Activated T-cell treated with anti-CD3 and anti-CD28 coated beads, Interleukin-2, amount 50 U/mL, for 24 hours (primary cell): ENCODE measurements at regions not wholly inside any gene's neighbourhood (a gene's known extent, or its start where the extent isn't known, plus 50 kb on each side); places are given as distances from the start of the nearest gene placed in this dataset.

Experiments
- DNase-seq: peaks from one replicate; pipeline ENCODE4 v3.0.0-alpha.2; 2020
- H3K27ac Mint-ChIP-seq: 2 replicates; pipeline ENCODE4 v1.8.0; 2020; ENCODE audit warnings: mild to moderate bottlenecking, mixed read lengths
- H3K27me3 Mint-ChIP-seq: 2 replicates; pipeline ENCODE4 v1.8.0; 2020; ENCODE audit warnings: mixed read lengths
- H3K36me3 Mint-ChIP-seq: 2 replicates; pipeline ENCODE4 v1.8.0; 2020; ENCODE audit warnings: low read depth, mixed read lengths
- H3K4me1 Mint-ChIP-seq: 2 replicates; pipeline ENCODE4 v1.8.0; 2020; ENCODE audit warnings: low read depth, mixed read lengths
- H3K4me3 Mint-ChIP-seq: 2 replicates; pipeline ENCODE4 v1.8.0; 2020; ENCODE audit warnings: mild to moderate bottlenecking, moderate library complexity, mixed read lengths
- H3K9me3 Mint-ChIP-seq: 2 replicates; pipeline ENCODE4 v1.8.0; 2020; ENCODE audit warnings: mixed read lengths

- Mint-ChIP-seq H3K4me3 (no peak overlapping the region), H3K27me3 (no peaks in the 10 kb centered on the region), H3K27ac (no peak overlapping the region), H3K36me3 (no peaks in the 10 kb centered on the region), H3K9me3 (no peaks in the 10 kb centered on the region), H3K4me1 (no peaks in the 10 kb centered on the region)
- DNase-seq, result no peak
These were observed 193.9 kb downstream of the MED10 start for GRCh38 chr5:6184481-6184880.

GRCh38 chr5:6183391-6184390 lies 194.7 kb downstream of the MED10 start:
- DNase-seq, result no peak
- Mint-ChIP-seq H3K4me1 (no peaks in the 10 kb centered on the region), H3K36me3 (no peaks in the 10 kb centered on the region), H3K4me3 (no peak overlapping the region), H3K27ac (no peak overlapping the region), H3K9me3 (no peaks in the 10 kb centered on the region), H3K27me3 (no peaks in the 10 kb centered on the region)

GRCh38 chr5:6182271-6182815 lies 196.0 kb downstream of the MED10 start:
- no peak overlapping the region for H3K4me3 Mint-ChIP-seq
- no peaks in the 10 kb centered on the region for H3K27me3 Mint-ChIP-seq
- no peak for DNase-seq
- H3K27ac Mint-ChIP-seq, result no peak overlapping the region
- H3K4me1 Mint-ChIP-seq, result no peaks in the 10 kb centered on the region
- no peaks in the 10 kb centered on the region for H3K9me3 Mint-ChIP-seq
- no peaks in the 10 kb centered on the region for H3K36me3 Mint-ChIP-seq

GRCh38 chr5:6181871-6182270 lies 196.5 kb downstream of the MED10 start:
- Mint-ChIP-seq H3K4me1 (no peaks in the 10 kb centered on the region), H3K9me3 (no peaks in the 10 kb centered on the region), H3K27me3 (no peaks in the 10 kb centered on the region), H3K4me3 (no peak overlapping the region), H3K27ac (no peak overlapping the region), H3K36me3 (no peaks in the 10 kb centered on the region)
- DNase-seq, result no peak

- no peaks in the 10 kb centered on the region for H3K36me3 Mint-ChIP-seq
- no peaks in the 10 kb centered on the region for H3K9me3 Mint-ChIP-seq
- H3K4me3 Mint-ChIP-seq, result no peak overlapping the region
- no peaks in the 10 kb centered on the region for H3K27me3 Mint-ChIP-seq
- no peak overlapping the region for H3K27ac Mint-ChIP-seq
- no peak for DNase-seq
- no peaks in the 10 kb centered on the region for H3K4me1 Mint-ChIP-seq
These were observed 197.1 kb downstream of the MED10 start for GRCh38 chr5:6181147-6181729.

GRCh38 chr5:6180231-6180872 lies 198.0 kb downstream of the MED10 start:
- Mint-ChIP-seq H3K27ac (no peak overlapping the region), H3K4me3 (no peak overlapping the region)
- no peak for DNase-seq

GRCh38 chr5:6178846-6179532 lies 199.4 kb downstream of the MED10 start:
- no peak overlapping the region for H3K4me3 Mint-ChIP-seq

More at GRCh38 chr5:6180231-6180872, 198.0 kb downstream of the MED10 start:
- no peaks in the 10 kb centered on the region for H3K36me3 Mint-ChIP-seq
- H3K4me1 Mint-ChIP-seq, result no peaks in the 10 kb centered on the region
- H3K9me3 Mint-ChIP-seq, result no peaks in the 10 kb centered on the region
- H3K27me3 Mint-ChIP-seq, result no peaks in the 10 kb centered on the region

GRCh38 chr5:6177926-6178325 lies 200.4 kb downstream of the MED10 start:
- Mint-ChIP-seq H3K4me1 (no peaks in the 10 kb centered on the region), H3K27me3 (no peaks in the 10 kb centered on the region), H3K36me3 (no peaks in the 10 kb centered on the region), H3K4me3 (no peak overlapping the region), H3K9me3 (peaks cover 1% of the 10 kb centered on the region), H3K27ac (no peak overlapping the region)
- no peak for DNase-seq

More at GRCh38 chr5:6178846-6179532, 199.4 kb downstream of the MED10 start:
- DNase-seq, result no peak
- Mint-ChIP-seq H3K9me3 (no peaks in the 10 kb centered on the region), H3K36me3 (no peaks in the 10 kb centered on the region), H3K27ac (no peak overlapping the region), H3K27me3 (no peaks in the 10 kb centered on the region), H3K4me1 (no peaks in the 10 kb centered on the region)

- DNase-seq, result no peak
- Mint-ChIP-seq H3K4me3 (no peak overlapping the region), H3K27me3 (no peaks in the 10 kb centered on the region), H3K9me3 (peaks cover 1% of the 10 kb centered on the region), H3K36me3 (no peaks in the 10 kb centered on the region), H3K27ac (no peak overlapping the region), H3K4me1 (no peaks in the 10 kb centered on the region)
These were observed 202.1 kb downstream of the MED10 start for GRCh38 chr5:6176102-6176693.

GRCh38 chr5:6175172-6175854 lies 203.0 kb downstream of the MED10 start:
- no peak for DNase-seq
- Mint-ChIP-seq H3K4me3 (no peak overlapping the region), H3K36me3 (no peaks in the 10 kb centered on the region), H3K4me1 (no peaks in the 10 kb centered on the region), H3K27me3 (no peaks in the 10 kb centered on the region), H3K9me3 (peaks cover 1% of the 10 kb centered on the region), H3K27ac (no peak overlapping the region)

GRCh38 chr5:6169660-6170059 lies 208.7 kb downstream of the MED10 start:
- no peaks in the 10 kb centered on the region for H3K36me3 Mint-ChIP-seq
- H3K27ac Mint-ChIP-seq, result no peak overlapping the region
- peaks cover 1% of the 10 kb centered on the region for H3K9me3 Mint-ChIP-seq
- peaks cover 15% of the 10 kb centered on the region for H3K27me3 Mint-ChIP-seq
- H3K4me3 Mint-ChIP-seq, result no peak overlapping the region
- no peaks in the 10 kb centered on the region for H3K4me1 Mint-ChIP-seq
- no peak for DNase-seq

GRCh38 chr5:6166698-6167394 lies 211.5 kb downstream of the MED10 start:
- no peak for DNase-seq
- Mint-ChIP-seq H3K27ac (no peak overlapping the region), H3K4me3 (no peak overlapping the region), H3K9me3 (no peaks in the 10 kb centered on the region), H3K36me3 (no peaks in the 10 kb centered on the region), H3K4me1 (no peaks in the 10 kb centered on the region), H3K27me3 (peaks cover 26% of the 10 kb centered on the region)

GRCh38 chr5:6163913-6164312 lies 214.4 kb downstream of the MED10 start:
- H3K27me3 Mint-ChIP-seq, result peaks cover 26% of the 10 kb centered on the region
- H3K4me1 Mint-ChIP-seq, result no peaks in the 10 kb centered on the region
- no peaks in the 10 kb centered on the region for H3K36me3 Mint-ChIP-seq
- H3K27ac Mint-ChIP-seq, result no peak overlapping the region
- H3K4me3 Mint-ChIP-seq, result no peak overlapping the region
- H3K9me3 Mint-ChIP-seq, result no peaks in the 10 kb centered on the region
- no peak for DNase-seq
